HG03565 (cell line): ENCODE measurements at regions not wholly inside any gene's neighbourhood (a gene's known extent, or its start where the extent isn't known, plus 50 kb on each side); places are given as distances from the start of the nearest gene placed in this dataset.

ENCODE experiments used
- ATAC-seq: cut with Tn5 transposase; IDR thresholded peaks from one replicate; pipeline ENCODE4 v1.9.1; 2021; ENCODE audit warnings: mild to moderate bottlenecking, moderate library complexity; ENCODE audit not compliant: unreplicated experiment

DNA sequence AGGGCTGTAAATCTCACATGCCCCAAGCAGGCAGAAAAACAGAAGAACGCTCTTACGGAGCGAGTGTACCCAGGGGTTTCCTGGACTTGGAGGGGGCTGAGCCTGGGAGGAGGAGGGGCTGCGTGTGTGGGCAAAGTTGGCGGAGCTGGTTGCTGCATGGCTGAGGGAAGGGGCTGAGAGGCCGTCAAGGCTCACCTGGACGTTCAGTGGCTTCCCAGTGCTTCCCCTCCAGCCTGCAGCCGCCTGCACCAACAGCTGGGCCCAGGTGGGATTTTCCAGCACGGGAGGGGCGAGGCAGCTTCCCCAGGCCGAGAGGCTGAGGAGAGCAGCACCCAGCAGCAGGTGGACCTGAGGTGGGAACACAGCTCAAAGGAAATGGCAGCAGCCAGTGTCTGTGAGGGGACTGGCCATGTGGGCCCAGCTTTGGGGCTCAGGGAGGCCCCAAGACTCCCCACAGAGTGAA is 70.6 kb upstream of the CTDP1 start:
- no peak for ATAC-seq

DNA sequence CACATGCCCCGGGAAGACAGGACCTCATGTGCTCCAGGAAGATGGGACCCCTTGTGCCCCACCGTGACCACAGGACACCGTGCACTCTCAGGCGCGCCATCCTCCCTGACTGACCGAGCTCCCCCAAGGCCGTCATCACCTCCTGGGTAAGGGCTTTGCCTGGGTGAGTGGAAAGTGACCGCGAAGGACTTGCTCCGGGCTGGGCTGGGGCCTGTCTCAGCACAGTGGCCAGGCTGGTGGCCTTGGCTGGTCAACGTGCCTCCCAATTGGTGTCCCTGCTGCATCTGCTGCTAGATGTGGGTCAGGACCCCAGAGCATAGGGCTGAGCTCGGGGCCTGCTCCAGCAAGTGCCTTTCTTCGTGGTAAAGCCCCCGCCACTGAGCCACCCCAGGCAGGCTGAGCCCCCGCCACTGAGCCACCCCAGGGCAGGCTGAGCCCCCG is 69.7 kb upstream of the CTDP1 start:
- no peak for ATAC-seq

DNA sequence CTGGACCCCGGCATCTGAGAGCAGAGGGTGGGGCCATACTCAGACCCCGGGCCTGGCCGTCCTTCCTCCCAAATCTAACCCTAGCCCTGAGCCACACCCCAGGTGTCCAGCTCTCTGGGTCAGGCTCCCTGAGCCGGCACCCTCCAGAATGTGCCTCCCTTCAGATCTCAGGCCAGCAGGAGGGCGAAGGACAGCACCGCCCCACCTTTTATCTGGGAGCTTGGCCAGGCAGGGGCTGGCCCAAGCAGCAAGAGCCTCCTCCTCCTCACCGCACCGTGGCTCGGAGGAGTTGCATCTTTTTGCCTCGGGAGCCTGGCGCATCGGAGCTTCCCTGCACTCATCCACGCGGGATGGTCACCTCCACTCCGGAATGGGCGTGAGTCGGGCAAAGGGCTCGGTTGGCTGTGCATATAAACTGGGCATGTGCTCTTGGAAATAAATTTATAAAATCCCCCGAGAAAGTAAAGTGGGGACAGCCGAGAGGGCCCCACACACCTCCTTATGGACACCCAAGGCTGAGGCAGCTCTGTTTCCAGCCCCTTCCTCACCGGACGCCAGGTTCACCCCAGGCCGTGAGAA is 69.1 kb upstream of the CTDP1 start:
- ATAC-seq = no peak

DNA sequence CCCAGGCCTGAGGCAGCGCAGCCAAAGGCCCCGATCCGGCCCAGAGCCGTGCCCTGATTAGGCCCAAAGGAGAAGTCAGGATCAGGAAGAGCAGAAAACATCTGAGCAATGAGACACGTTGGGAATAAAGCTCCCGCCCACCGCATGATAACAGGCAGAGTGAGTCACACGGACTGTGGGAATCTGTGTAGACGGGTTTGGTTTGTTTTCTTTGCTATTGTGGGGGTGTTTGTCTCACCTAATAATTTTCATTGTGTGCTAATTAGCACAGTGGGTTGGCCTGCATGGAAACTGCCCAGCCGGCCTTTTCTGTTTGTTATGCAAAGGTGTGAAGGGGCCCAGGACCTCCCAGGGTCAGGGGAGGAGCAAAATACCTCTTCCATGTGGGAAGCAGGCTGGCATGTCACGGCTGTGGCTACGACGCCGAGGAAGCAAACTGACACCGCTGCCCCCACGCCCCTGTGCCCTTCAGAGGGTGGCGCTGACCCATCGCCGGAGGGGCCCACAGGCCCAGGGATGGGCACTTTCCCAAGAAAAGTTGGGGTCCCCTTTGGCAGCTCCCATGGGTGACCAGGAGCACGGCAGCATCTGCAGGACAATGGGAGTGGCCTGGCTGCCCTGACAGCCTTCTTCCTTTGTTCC is 68.4 kb upstream of the CTDP1 start:
- ATAC-seq = no peak

DNA sequence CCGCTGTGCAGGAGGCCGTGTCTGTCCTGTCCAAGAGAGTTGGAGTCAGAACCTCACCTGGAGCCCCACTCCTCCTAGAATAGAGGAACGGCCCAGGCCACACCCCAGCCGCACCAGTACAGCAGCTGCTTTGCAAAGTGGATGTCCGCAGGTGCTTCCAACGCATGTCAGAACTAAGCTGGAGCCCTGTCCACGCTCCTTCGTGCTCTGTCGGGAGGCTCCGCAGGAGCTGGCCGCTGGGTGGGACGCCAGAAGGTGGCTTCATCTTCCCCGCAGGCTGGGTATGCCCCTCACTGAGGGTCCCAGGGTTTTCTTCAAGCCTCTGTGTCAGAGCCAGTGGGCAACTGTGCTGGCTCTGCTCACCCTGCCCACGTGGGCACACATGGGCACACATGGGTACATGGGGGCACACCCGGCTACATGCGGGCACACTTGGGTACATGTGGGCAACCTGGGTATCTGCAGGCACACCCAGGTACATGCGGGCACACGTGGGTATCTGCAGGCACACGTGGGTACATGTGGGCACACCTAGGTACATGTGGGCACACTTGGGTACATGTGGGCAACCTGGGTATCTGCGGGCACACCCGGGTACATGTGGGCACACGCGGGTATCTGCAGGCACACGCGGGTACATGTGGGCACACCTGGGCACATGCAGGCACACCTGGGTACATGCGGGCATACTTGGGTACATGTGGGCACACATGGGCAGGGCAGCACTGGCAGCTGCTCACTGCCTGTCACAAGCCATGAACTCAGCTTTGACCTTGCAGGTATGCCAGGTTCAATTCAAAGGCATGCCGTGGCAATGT is 67.1 kb upstream of the CTDP1 start:
- ATAC-seq = no peak

DNA sequence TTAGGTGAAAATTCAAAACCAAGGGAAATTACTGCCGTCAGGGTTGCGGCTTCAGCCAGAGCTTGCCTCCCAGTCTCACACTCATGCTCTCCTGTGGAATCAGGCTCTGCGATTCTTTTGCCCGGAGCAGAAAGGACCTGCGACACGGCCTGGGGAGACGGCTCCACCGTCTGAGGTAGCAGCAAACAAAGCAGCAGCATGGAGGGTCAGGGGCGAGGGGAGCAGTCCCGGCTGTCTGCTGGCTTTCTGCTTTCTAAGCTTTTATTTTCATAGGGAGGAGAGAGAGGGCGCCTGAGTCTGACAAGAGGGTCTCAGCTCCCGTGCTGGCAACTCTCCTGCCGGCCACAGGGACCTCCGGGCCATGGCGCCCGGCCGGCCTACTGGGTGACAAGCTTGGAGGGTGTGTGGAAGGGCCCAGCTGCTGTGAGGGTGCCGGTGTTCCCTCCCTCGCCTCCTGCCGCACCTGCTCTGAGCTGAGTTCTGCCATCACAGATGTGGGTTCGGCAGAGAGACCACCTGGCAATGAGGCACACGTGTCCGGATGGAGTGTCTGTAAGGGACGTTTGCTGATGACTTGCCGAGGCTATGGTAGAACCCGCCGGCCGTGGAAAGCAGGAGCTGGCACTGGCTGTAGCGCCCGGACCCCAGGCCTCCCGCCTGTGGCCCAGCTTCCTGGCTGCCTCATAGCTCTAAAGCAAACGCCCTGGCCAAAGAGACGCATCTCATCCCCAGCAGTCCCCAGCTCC is 66.2 kb upstream of the CTDP1 start:
- ATAC-seq = no peak

DNA sequence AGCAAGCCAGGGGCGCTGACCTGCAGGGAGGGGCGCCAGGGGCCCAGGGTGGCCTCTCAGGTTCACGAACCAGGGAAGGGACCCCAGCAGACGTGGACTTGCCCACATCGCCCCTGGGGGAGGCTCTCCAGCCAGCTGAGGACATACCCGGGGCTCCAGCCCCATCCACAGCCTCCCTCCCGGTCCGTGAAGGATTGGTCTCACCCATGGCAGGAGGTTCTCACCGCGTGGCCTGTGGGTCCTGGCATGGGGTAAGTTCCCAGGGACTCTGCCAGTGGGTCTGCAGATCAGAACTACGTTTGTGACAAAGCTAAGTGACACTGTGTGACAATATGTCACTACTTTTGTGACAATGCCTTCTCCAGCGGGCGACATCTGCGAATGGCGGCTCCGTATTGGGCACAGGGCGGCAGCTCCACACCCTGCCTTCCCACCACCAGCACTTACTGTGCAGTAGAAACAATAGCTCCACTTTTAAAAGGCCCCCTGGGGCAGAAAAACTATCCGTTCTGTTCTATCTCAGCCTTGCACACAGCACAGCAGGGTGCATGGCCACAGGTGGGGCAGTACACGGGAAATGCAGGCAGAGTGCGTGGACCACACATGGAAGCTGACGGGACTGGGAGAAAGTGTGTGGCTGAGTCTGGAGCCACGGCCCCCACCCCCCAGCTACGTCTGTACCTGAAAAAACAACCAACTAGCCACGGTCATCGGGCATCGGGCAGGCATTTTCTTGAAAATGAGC is 65.2 kb upstream of the CTDP1 start:
- no peak for ATAC-seq

DNA sequence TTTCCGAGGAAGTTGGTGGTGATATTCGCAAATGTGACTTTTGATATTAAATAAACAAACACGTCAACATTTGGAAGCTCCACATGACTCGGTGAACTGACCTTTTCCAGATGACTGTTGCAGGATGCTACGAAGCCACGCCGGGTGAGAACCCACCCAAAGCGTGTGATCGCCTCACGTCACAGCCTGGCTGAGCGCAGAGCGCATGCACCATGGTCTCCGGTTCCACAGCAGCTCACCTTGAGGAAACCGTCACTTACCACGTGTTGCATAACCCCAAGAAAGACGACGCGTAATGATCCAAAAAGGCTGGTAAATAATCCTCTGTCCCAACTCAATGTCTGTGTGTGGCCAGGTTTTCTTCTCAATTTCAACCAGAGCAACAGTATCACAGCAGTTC is 64.5 kb upstream of the CTDP1 start:
- no peak for ATAC-seq

DNA sequence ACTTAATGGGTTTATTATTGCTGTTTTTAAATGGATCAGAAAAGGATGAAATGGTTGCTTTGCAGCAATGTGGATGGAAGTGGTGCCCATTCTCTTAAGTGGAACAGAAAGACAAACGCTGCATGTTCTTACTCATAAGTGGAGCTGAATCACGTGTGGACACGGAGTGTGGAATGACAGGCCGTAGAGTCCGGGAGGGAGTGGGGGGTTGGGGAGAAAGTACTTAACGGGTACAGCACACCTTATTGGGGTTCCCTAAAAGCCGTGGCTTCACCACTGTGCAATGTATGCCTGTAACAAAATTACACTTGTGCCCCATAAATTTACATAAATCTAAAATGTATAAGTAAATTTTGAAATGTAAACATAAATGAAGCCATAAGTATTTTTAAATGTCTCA is 64.0 kb upstream of the CTDP1 start:
- ATAC-seq = no peak

DNA sequence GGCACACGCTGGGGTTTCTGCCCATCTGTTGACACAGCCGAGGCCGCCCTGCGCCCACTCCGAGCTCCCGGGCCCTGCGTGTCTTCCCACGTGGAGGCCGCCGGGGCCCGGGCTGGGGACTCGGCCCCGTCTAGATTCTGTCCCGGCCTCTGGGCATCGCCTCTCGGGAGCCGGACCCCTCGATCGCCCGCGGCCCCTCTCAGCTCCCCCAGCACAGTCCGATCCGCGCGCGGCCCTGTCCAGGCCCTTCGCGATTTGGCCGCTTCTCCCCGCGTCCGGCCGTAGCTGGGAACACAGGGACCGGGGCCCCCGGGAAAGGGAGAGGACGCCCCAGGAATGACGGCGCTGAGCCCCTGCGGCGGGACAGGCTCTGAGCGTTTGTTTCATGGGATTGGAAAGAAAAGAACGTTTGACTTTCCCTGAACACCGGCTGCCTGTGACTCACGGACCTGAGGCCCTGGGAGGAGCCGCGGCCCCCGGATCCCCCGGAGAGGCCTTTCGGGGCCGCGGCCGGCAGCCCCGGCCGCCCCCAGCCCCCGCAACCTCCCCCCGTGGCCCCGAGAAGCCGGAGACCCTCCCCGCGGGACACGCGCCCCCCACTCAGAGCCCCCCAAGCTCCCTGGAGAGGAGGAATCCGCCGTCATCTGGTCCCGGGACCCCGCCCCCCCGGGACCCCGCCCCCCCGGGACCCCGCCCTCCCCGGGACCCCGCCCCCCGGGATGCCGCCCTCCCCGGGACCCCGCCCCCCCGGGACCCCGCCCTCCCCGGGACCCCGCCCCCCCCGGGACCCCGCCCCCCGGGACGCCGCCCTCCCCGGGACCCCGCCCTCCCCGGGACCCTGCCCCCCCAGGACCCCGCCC is 62.7 kb upstream of the CTDP1 start:
- no peak for ATAC-seq

DNA sequence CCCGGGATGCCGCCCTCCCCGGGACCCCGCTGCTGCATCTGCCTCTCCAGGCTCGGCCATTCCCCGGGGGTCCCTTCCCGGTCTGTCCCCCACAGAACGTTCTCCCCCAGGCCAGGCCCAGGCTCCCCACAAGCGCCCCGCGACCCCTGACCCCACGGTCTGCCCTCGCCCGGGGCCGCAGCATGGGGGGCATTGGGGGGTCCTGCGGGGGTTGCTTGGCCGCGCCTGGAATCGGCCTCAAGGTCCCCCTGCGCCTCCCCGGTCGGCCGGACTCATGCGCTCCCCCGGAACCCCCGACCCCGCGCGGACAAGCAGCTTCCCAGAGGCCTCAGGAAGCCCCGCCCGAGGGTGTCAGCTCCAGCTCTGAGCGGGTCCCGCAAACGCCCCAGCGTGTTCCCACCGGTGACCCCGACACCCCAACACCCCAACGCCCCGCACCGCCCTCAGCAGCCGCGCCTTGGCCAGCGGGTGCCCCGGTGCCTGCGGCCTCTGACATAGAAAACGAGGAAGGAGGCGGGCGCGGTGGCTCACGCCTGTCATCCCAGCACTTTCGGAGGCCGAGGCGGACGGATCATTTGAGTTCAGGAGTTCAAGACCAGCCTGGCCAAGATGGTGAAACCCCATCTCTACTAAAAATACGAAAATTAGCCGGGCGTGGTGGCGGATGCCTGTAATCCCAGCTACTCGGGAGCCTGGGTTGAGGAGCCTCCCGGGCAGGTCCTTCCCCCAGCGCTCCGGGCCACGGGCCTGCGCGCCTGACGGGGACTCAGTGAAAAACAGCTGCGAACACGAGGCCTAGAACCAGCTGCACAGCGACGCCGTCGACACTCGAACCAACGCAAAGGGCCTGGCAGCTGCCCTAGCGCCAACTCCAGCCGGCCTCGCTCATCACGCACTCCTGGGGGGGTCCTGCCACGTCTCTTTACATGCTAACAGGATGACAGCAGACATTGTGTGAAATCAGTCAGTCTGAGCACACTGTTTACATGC is 61.8 kb upstream of the CTDP1 start:
- no peak for ATAC-seq

DNA sequence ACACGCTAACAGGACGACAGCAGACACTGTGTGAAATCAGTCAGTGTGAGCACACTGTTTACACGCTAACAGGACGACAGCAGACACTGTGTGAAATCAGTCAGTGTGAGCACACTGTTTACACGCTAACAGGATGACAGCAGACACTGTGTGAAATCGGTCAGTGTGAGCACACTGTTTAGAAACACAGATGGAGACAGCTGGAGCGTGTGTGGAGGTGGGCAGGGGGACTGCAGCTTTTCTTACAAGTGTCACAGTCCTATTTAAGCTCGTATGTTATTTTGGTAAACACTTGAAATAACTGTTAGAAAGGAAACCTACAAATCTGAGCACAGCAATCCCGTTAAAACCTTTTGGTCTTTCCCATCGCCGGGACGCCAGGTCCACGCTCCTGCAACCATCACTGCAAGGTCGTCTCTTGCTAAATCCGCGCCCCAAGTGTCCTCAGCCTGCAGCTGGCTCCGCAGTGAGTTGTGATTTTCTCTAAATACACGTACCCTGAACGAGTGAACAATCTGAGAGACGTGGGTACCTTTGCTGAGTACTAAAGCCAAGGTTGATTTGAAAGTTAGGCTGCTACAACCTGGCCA is 58.9 kb upstream of the CTDP1 start:
- ATAC-seq = no peak

DNA sequence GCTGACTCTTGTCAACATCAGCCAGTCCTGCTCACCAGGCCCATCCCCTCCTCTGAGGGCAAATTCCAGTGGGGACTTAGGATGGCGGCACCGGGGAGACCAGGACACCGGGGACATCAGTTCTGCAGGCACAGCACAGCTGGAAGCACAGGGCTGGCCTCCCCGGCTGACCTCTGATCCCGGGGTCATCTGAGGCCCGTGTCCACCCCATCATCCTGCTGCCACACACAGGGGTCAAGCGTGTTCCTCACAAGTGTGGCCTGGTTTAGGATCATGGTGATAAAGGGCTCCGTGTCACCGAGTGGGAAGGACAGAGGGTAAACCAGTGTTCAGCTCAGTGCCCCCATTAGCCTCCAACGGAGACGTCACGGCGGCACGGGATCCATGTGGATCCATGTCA is 58.1 kb upstream of the CTDP1 start:
- no peak for ATAC-seq

DNA sequence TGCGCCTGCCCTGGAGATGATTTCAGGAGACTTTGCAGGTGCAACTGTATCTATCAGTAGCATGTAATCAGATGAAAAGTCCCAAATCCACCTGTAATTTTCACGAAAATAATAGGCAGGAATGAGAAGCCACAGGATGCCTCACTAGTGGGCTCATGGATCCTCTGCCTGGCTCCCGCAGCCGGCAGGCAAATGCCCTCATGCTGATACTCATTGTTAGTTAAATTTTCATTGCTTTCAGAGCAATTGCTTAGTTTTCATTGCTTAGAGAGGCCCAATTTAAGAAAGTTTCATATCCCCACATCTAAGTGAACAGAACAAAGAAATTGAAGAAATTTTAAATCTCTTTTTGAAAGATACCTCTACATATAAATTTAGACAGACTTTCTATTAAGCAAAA is 57.6 kb upstream of the CTDP1 start:
- ATAC-seq = no peak

DNA sequence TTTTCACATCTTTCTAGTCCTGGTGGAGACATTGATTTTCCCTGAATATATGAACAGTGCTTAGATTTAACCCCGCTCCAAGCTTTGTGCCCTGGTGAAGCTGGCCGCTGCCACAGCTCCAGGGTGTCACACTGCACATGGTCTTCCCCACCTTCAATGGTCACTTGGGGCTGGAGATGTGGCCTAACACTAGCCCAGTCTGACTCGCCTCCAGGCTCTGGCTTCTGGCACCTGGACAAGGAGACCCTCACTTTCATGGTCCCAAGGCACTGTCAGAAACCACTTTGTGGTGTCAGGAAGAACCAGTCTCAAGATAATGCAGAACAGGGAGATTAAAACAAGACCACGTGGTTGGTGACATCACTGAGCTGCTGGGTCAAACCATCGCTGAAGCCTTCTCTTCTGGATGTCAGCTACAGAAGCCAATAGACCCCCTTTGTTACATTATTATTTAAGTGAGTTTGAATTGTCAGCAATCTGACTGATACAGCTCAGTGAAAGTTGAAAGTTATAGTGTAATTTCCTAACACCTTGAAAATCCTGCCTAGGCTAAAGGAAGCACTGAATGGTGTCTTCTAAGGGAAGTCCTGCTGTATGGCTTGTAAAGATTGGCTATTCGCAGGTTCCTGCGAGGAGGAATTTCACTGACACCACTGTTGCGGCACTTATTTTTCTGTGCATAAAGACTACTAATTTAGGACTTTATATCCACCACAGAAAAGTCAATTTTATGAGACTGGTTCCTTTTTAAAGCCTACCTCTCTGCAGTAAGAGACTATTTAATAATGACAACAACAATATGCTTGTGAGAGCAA is 55.0 kb upstream of the CTDP1 start:
- ATAC-seq = peak; percentile 12

DNA sequence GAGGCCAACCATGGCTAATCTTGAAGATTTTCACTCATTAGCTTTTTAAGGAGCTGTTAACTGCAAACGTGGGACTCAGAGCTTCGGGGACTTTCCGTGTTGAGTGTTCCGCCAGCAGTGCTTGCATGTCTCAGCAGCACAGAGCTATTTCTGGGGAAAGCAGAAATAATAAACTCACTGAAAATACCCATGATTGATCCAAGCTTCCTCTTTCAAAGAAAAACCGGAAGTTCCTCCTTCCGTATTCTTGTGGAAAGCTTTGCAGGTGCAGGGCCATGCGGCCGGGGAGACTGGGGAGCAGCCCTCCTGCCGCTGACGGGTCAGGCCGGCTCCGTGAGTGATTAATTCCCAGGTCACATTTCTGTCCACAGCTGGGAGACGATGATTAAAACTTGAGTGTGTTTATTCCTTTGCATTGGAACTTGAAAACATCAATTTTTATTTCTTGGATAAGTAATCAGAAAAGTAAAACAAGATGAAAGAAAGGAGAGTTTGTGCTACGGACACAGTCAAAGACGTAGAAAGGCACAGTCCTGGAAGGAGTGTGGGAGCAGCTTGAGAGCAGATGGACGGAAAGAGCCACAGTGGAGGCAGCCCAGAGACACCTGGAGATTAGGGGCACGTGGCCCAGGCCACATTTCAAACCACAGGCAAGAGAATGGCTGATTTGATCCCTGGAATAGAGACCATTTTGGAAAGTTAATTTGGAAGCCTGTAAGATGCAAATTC is 54.2 kb upstream of the CTDP1 start:
- peak; percentile 83 for ATAC-seq
